HEK293T (cell line): ENCODE measurements at regions not wholly inside any gene's neighbourhood (a gene's known extent, or its start where the extent isn't known, plus 50 kb on each side); places are given as distances from the start of the nearest gene placed in this dataset.

Experiments
- CTCF ChIA-PET: fragments of 350-600 bp; formaldehyde crosslinking; extraction: SDS; loops from one replicate; lab custom pipeline; 2021; ENCODE audit warnings: antibody characterized with exemption, inconsistent platforms; lab: Yijun Ruan, JAX
- POLR2A ChIA-PET: fragments of 350-600 bp; formaldehyde crosslinking; extraction: SDS; loops from one replicate; lab custom pipeline; 2020; ENCODE audit warnings: antibody characterized with exemption, inconsistent platforms; lab: Yijun Ruan, JAX
- DNase-seq: peaks from one replicate; pipeline ENCODE4 v3.0.0; 2012; ENCODE audit warnings: mixed read lengths; ENCODE audit errors: extremely low spot score
- ARNT ChIP-seq: fragments of 450-650 bp; IDR thresholded peaks from 2 replicates; pipeline ENCODE4 v1.6.1; 2017; ENCODE audit warnings: mild to moderate bottlenecking
- BHLHE40 ChIP-seq: fragments of 450-650 bp; IDR thresholded peaks from 2 replicates; pipeline ENCODE4 v1.6.1; 2016; ENCODE audit warnings: mild to moderate bottlenecking, moderate library complexity, borderline replicate concordance
- CTBP1 ChIP-seq: fragments of 450-650 bp; IDR thresholded peaks from 2 replicates; pipeline ENCODE4 v1.6.1; 2016; ENCODE audit warnings: borderline replicate concordance
- ELF4 ChIP-seq: fragments of 450-650 bp; IDR thresholded peaks from 2 replicates; pipeline ENCODE4 v1.6.1; 2017; ENCODE audit warnings: antibody characterized with exemption
- FOXA1 ChIP-seq: fragments of 450-650 bp; IDR thresholded peaks from 2 replicates; pipeline ENCODE4 v1.6.1; 2016; ENCODE audit warnings: mild to moderate bottlenecking
- FOXK2 ChIP-seq: fragments of 450-650 bp; IDR thresholded peaks from 2 replicates; pipeline ENCODE4 v1.6.1; 2016; ENCODE audit warnings: mild to moderate bottlenecking
- FOXM1 ChIP-seq: fragments of 450-650 bp; IDR thresholded peaks from 2 replicates; pipeline ENCODE4 v1.6.1; 2017; ENCODE audit warnings: mild to moderate bottlenecking, borderline replicate concordance
- HDGF ChIP-seq: fragments of 450-650 bp; IDR thresholded peaks from 2 replicates; pipeline ENCODE4 v1.6.1; 2017; ENCODE audit warnings: antibody characterized with exemption, borderline replicate concordance
- L3MBTL2 ChIP-seq: fragments of 450-650 bp; conservative IDR thresholded peaks from 2 replicates; pipeline ENCODE4 v1.6.1; 2016; ENCODE audit warnings: mild to moderate bottlenecking
- LEF1 ChIP-seq: fragments of 450-650 bp; IDR thresholded peaks from 2 replicates; pipeline ENCODE4 v1.6.1; 2017; ENCODE audit warnings: mild to moderate bottlenecking, borderline replicate concordance
- NFRKB ChIP-seq: fragments of 450-650 bp; IDR thresholded peaks from 2 replicates; pipeline ENCODE4 v1.6.1; 2016; ENCODE audit warnings: mild to moderate bottlenecking, moderate library complexity
- PKNOX1 ChIP-seq: fragments of 450-650 bp; IDR thresholded peaks from 2 replicates; pipeline ENCODE4 v1.6.1; 2016
- SP1 ChIP-seq: fragments of 450-650 bp; IDR thresholded peaks from 2 replicates; pipeline ENCODE4 v1.6.1; 2017
- SUZ12 ChIP-seq: fragments of 450-650 bp; IDR thresholded peaks from 2 replicates; pipeline ENCODE4 v1.6.1; 2016; ENCODE audit warnings: mild to moderate bottlenecking
- TARDBP ChIP-seq: fragments of 450-650 bp; IDR thresholded peaks from 2 replicates; pipeline ENCODE4 v1.6.1; 2016
- ZNF384 ChIP-seq: fragments of 450-650 bp; IDR thresholded peaks from 2 replicates; pipeline ENCODE4 v1.6.1; 2016

DNA sequence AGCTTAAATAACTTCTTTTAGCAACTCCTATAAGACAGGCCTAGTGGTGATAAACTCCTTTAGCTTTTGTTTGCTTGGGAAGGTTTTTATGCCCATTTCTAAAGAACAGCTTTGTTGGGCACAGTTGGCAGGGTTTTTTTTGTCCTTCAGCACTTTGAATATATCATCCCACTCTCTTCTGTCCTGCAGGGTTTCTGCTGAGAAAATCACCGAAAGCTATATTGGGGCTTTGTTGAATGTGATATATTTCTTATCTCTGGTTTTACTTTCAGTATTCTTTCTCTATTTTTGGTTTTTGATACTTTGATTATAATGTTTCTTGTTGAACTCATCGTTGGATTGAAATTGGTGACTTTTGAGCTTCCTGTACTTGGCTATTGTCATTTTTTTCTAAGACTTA is 372.8 kb upstream of the ZC3H15 start:
- DNase-seq: no peak
- ChIA-PET POLR2A (no interaction called here), CTCF (interaction anchor here (0.7 kb wide), 1 partner anchor 282 kb away, joined by 3 read pairs; no protein-coding TSS in a partner anchor)
- TF ChIP-seq NFRKB: no peak
- no peak for TF ChIP-seq ELF4
- no peak for TF ChIP-seq FOXA1
- TF ChIP-seq FOXM1: no peak
- no peak for TF ChIP-seq BHLHE40
- TF ChIP-seq LEF1: no peak
- TF ChIP-seq FOXK2: no peak
- no peak for TF ChIP-seq ARNT
- TF ChIP-seq SUZ12: no peak
- TF ChIP-seq ZNF384: no peak
- TF ChIP-seq CTBP1: no peak
- TF ChIP-seq L3MBTL2: no peak
- no peak for TF ChIP-seq HDGF
- TF ChIP-seq SP1: no peak
- no peak for TF ChIP-seq TARDBP
- no peak for TF ChIP-seq PKNOX1

GRCh38 chr2:186125156-186125555 is 360.9 kb upstream of the ZC3H15 start:
- POLR2A ChIA-PET: no interaction called here
- DNase-seq: no peak
- CTCF ChIA-PET: no interaction called here
- TF ChIP-seq HDGF: no peak
- TF ChIP-seq L3MBTL2: no peak
- no peak for TF ChIP-seq LEF1
- TF ChIP-seq FOXK2: no peak
- TF ChIP-seq FOXM1: no peak
- TF ChIP-seq BHLHE40: no peak
- no peak for TF ChIP-seq ZNF384
- no peak for TF ChIP-seq SP1
- no peak for TF ChIP-seq ARNT
- TF ChIP-seq PKNOX1: no peak
- no peak for TF ChIP-seq CTBP1
- no peak for TF ChIP-seq ELF4
- TF ChIP-seq FOXA1: no peak
- no peak for TF ChIP-seq SUZ12
- no peak for TF ChIP-seq NFRKB
- no peak for TF ChIP-seq TARDBP

- no peak for TF ChIP-seq BHLHE40
- TF ChIP-seq FOXA1: no peak
- TF ChIP-seq ELF4: no peak
- TF ChIP-seq PKNOX1: no peak
- TF ChIP-seq CTBP1: no peak
- TF ChIP-seq ARNT: no peak
- TF ChIP-seq SUZ12: no peak
- no peak for TF ChIP-seq SP1
- no peak for TF ChIP-seq FOXM1
- TF ChIP-seq ZNF384: no peak
- TF ChIP-seq TARDBP: no peak
- TF ChIP-seq L3MBTL2: no peak
- no peak for TF ChIP-seq NFRKB
- POLR2A ChIA-PET: no interaction called here
Measured at GRCh38 chr2:186125625-186126024, 360.4 kb upstream of the ZC3H15 start.

GRCh38 chr2:186126181-186126580 is 359.9 kb upstream of the ZC3H15 start:
- DNase-seq: no peak
- CTCF ChIA-PET: no interaction called here
- POLR2A ChIA-PET: no interaction called here
- TF ChIP-seq CTBP1: no peak
- TF ChIP-seq FOXK2: no peak
- no peak for TF ChIP-seq ELF4
- no peak for TF ChIP-seq BHLHE40
- TF ChIP-seq ARNT: no peak
- no peak for TF ChIP-seq FOXA1
- TF ChIP-seq NFRKB: no peak
- no peak for TF ChIP-seq TARDBP
- no peak for TF ChIP-seq SUZ12
- no peak for TF ChIP-seq HDGF
- no peak for TF ChIP-seq ZNF384
- TF ChIP-seq L3MBTL2: no peak
- TF ChIP-seq FOXM1: no peak
- TF ChIP-seq SP1: no peak

More at GRCh38 chr2:186125625-186126024, 360.4 kb upstream of the ZC3H15 start:
- CTCF ChIA-PET: no interaction called here
- no peak for DNase-seq

DNA sequence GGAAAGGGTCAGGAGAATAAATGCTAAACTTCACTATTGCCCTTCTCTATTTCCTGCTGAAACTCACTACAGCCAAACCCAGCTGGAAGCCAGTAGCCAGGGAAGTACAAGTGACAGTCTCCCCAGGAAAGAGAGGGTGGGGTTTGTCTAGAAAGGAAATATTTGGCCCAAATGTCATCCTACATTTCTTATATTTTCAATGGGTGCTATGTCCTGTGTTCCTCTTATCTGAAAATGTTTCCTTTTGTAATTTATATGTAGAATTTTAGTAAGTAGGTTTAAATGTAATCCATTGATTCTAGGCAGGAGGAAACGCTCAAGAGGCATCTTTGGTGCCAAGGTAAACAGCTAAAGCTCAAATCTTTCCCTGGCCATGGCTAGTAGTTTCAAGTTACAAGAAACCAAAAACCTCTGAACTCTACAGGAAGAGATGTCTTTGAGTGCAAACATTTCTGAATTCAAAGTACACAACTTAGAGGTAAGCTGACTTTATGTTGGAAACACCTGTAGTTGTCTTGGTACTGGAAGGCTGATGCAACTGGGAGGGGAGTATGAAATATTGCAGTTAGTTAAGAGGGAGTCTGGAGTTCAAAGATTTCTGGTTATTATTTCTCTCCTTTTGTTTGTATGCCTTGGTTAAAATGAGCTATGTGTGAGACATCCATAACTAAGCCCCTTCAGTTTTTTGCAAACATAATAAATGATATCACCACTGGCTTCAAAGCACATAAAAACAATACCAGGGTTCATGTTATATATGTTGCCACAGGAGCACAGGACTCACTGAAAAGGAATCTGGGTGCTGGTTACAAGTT is 356.1 kb upstream of the ZC3H15 start:
- ChIA-PET POLR2A (no interaction called here), CTCF (no interaction called here)
- DNase-seq: no peak
- TF ChIP-seq ELF4: no peak
- TF ChIP-seq L3MBTL2: no peak
- no peak for TF ChIP-seq SP1
- TF ChIP-seq NFRKB: no peak
- no peak for TF ChIP-seq LEF1
- TF ChIP-seq TARDBP: no peak
- TF ChIP-seq HDGF: no peak
- TF ChIP-seq CTBP1: no peak
- no peak for TF ChIP-seq BHLHE40
- no peak for TF ChIP-seq SUZ12
- no peak for TF ChIP-seq PKNOX1
- no peak for TF ChIP-seq FOXA1
- no peak for TF ChIP-seq ZNF384
- TF ChIP-seq FOXM1: no peak
- TF ChIP-seq ARNT: no peak
- no peak for TF ChIP-seq FOXK2
